MM.1S (cell line): ENCODE measurements at regions not wholly inside any gene's neighbourhood (a gene's known extent, or its start where the extent isn't known, plus 50 kb on each side); places are given as distances from the start of the nearest gene placed in this dataset.
"Not testable (repeated sequence)": the region's sequence is repeated elsewhere in the genome, so short reads cannot be mapped to it uniquely, and the experiment has no call there.

Experiments
- DNase-seq: peaks from one replicate; pipeline ENCODE4 v3.0.0-alpha.2; 2015
- H2AFZ ChIP-seq: fragments of 300-600 bp; sonication (generic); 2 replicates; pipeline ENCODE4 v1.6.0; 2016; ENCODE audit warnings: antibody characterized with exemption, low read length
- H3F3A ChIP-seq: fragments of 300-600 bp; sonication (generic); 2 replicates; pipeline ENCODE4 v1.6.1; 2016; ENCODE audit warnings: mild to moderate bottlenecking, antibody characterized with exemption, low read length, moderate library complexity, mixed read lengths; ENCODE audit not compliant: insufficient read depth
- H3K27ac ChIP-seq: fragments of 300-600 bp; sonication (generic); 2 replicates; pipeline ENCODE4 v1.5.1; 2016; ENCODE audit warnings: mild to moderate bottlenecking, low read length
- H3K27me3 ChIP-seq: fragments of 300-600 bp; sonication (generic); replicated peaks from 2 replicates; pipeline ENCODE4 v1.6.0; 2016; ENCODE audit warnings: low read length; ENCODE audit not compliant: insufficient read depth
- H3K36me3 ChIP-seq: fragments of 300-600 bp; sonication (generic); replicated peaks from 2 replicates; pipeline ENCODE4 v1.6.1; 2016; ENCODE audit warnings: mild to moderate bottlenecking, low read length, mixed read lengths; ENCODE audit not compliant: insufficient read depth
- H3K4me1 ChIP-seq: fragments of 300-600 bp; sonication (generic); 2 replicates; pipeline ENCODE4 v1.6.1; 2016; ENCODE audit warnings: low read length, mixed read lengths
- H3K4me2 ChIP-seq: fragments of 300-600 bp; sonication (generic); 2 replicates; pipeline ENCODE4 v1.6.0; 2016; ENCODE audit warnings: low read depth, low read length
- H3K4me3 ChIP-seq: fragments of 300-600 bp; sonication (generic); 2 replicates; pipeline ENCODE4 v1.5.1; 2016; ENCODE audit warnings: low read length, mixed read lengths
- H3K79me2 ChIP-seq: fragments of 300-600 bp; sonication (generic); 2 replicates; pipeline ENCODE4 v1.6.1; 2016; ENCODE audit warnings: mixed run types, low read length, mixed read lengths
- H3K9ac ChIP-seq: fragments of 300-600 bp; sonication (generic); 2 replicates; pipeline ENCODE4 v1.6.1; 2016; ENCODE audit warnings: low read length, mixed read lengths
- H3K9me2 ChIP-seq: fragments of 300-600 bp; sonication (generic); replicated peaks from 2 replicates; pipeline ENCODE4 v1.6.1; 2016; ENCODE audit warnings: mild to moderate bottlenecking, low read length, mixed read lengths; ENCODE audit not compliant: insufficient read depth
- H3K9me3 ChIP-seq: fragments of 300-600 bp; sonication (generic); replicated peaks from 2 replicates; pipeline ENCODE4 v1.6.1; 2016; ENCODE audit warnings: mild to moderate bottlenecking, low read length, mixed read lengths; ENCODE audit not compliant: insufficient read depth
- H4K20me1 ChIP-seq: fragments of 300-600 bp; sonication (generic); 2 replicates; pipeline ENCODE4 v1.6.1; 2016; ENCODE audit warnings: mild to moderate bottlenecking, low read length, moderate library complexity, mixed read lengths; ENCODE audit not compliant: insufficient read depth
- EZH2 ChIP-seq: fragments of 300-600 bp; sonication (generic); optimal IDR thresholded peaks from 2 replicates; pipeline ENCODE3; 2017; ENCODE audit warnings: low read depth, mild to moderate bottlenecking, antibody characterized with exemption, low read length, mixed read lengths
- EZH2phosphoT487 ChIP-seq: fragments of 300-600 bp; sonication (generic); IDR thresholded peaks from 2 replicates; pipeline ENCODE4 v1.6.1; 2018; ENCODE audit warnings: antibody characterized with exemption, low read length
- TF ChIP-seq, protein P1 (sequence below): fragments of 300-600 bp; sonication (generic); IDR thresholded peaks from 2 replicates; pipeline ENCODE4 v1.5.1; 2016; ENCODE audit warnings: antibody characterized with exemption, low read length, mixed read lengths

DNA sequence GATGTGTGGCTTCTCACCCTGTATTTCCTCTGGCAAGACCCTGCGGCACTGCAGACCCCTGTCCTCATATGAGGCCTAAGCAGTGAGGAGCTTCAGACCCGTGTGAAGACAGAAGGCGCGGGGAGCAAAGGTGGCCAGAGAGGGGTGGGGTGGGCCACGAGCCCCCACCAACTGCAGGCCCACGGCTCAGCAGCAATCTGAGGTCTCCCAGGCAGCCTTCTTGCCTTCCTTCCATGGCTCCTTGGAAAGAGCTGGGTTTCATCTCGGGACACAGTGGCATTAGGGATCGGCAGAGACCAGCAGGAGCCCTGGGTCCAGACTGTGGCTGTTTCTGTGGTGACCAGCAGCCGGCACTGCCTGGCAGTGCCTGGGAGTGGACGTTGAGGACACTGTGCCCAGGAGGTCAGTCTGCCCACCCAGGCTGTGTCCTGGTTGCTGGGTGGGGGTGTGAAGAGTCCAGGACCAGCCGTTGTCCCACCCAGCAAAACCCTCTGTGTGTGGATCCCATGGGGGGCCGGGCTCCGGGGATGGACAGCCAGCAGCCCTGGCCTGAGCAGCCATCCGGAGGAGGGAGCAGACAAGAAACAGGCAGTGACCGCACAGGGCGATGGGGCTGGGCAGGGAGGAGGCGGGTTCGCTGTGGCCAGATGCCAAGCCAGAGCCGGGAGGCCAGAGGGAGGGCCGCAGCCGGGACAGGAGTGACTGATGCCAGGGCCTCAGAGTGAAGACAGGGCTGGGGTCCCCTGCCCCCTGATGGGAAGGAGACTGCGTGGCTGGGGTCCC is 73.8 kb downstream of the RRM2 start:
- Histone ChIP-seq H3K4me2 (no peak overlapping the region), H3K9me2 (no peaks in the 10 kb centered on the region), H3K27me3 (no peaks in the 10 kb centered on the region), H3F3A (no peaks in the 10 kb centered on the region), H3K4me3 (no peak overlapping the region), H3K79me2 (no peaks in the 10 kb centered on the region), H3K36me3 (no peaks in the 10 kb centered on the region), H2AFZ (no peak overlapping the region), H3K9ac (no peak overlapping the region), H3K9me3 (no peaks in the 10 kb centered on the region), H3K27ac (no peak overlapping the region), H3K4me1 (no peaks in the 10 kb centered on the region), H4K20me1 (no peaks in the 10 kb centered on the region)
- TF ChIP-seq EZH2 (no peak), EZH2phosphoT487 (no peak)
- TF ChIP-seq, protein P1, sequence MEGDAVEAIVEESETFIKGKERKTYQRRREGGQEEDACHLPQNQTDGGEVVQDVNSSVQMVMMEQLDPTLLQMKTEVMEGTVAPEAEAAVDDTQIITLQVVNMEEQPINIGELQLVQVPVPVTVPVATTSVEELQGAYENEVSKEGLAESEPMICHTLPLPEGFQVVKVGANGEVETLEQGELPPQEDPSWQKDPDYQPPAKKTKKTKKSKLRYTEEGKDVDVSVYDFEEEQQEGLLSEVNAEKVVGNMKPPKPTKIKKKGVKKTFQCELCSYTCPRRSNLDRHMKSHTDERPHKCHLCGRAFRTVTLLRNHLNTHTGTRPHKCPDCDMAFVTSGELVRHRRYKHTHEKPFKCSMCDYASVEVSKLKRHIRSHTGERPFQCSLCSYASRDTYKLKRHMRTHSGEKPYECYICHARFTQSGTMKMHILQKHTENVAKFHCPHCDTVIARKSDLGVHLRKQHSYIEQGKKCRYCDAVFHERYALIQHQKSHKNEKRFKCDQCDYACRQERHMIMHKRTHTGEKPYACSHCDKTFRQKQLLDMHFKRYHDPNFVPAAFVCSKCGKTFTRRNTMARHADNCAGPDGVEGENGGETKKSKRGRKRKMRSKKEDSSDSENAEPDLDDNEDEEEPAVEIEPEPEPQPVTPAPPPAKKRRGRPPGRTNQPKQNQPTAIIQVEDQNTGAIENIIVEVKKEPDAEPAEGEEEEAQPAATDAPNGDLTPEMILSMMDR: no peak
- no peak for DNase-seq

DNA sequence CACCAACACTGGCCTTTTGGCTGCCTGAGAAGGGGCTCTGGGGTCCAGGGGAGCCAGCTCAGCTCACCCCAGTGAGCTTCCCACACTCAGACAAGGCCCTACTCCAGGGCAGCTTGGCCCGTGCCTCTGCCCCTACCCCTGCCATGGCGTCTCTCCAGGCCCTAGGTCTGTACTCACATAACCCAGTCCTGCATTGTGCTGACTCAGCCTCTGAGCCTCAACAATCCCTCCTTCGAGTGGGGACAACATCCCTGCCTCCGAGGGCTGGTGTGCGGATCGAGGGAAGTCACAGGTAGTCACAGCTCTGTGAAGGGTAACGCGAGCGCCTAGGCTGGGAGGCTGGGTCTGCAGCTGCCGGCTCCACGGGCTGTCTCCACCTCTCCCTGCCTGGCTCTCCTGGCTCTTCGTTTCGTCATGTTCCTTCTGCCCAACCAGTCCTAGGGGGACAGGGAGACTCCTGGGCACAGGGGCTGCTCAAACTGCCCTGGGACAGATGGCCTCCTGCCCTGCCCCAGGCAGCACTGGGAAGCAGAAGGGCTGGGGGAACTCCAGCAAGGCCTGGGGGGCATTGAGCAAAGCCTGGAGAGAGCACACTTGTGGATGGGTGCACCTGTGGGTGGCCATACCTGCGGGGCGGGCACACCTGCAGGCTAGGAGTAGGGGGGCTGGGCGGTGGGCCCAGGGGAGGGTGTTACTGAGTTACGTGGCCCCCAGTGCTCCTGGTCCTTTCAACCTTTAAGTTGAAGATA is 74.6 kb downstream of the RRM2 start:
- Histone ChIP-seq H3K36me3 (no peaks in the 10 kb centered on the region), H3K4me1 (no peaks in the 10 kb centered on the region), H4K20me1 (no peaks in the 10 kb centered on the region), H3F3A (no peaks in the 10 kb centered on the region), H3K9ac (no peak overlapping the region), H3K4me3 (no peak overlapping the region), H3K27ac (no peak overlapping the region), H3K4me2 (no peak overlapping the region), H3K9me2 (no peaks in the 10 kb centered on the region), H3K9me3 (no peaks in the 10 kb centered on the region), H3K27me3 (no peaks in the 10 kb centered on the region), H3K79me2 (no peaks in the 10 kb centered on the region), H2AFZ (no peak overlapping the region)
- no peak for DNase-seq
- TF ChIP-seq EZH2phosphoT487 (no peak), EZH2 (no peak)
- TF ChIP-seq, protein P1: no peak

DNA sequence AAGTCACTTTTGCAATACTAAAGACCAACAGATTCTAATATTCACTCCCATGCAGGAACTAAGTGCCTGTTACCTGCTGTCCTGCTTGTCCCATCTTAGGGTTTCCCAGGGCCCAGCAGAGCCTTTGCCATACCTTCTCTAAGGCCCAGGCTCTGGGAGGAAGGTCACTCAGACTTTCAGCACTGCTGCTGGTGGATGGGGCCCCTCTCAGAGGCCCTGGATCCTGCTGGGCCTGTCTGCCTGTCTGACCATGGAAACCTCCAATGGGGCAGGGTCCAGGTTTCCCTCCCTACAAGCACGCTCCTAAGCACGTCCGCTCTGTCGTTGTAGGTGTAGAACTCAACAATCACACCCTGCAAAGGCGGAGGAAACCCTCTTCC is 75.1 kb downstream of the RRM2 start:
- no peak overlapping the region for H3K9ac ChIP-seq
- H3K4me1 ChIP-seq: no peaks in the 10 kb centered on the region
- H2AFZ ChIP-seq: no peak overlapping the region
- no peaks in the 10 kb centered on the region for H3K9me2 ChIP-seq
- no peaks in the 10 kb centered on the region for H3F3A ChIP-seq
- no peak overlapping the region for H3K4me3 ChIP-seq
- DNase-seq: no peak
- H3K27me3 ChIP-seq: no peaks in the 10 kb centered on the region
- H3K27ac ChIP-seq: no peak overlapping the region
- H3K36me3 ChIP-seq: no peaks in the 10 kb centered on the region
- H3K4me2 ChIP-seq: no peak overlapping the region
- no peaks in the 10 kb centered on the region for H3K79me2 ChIP-seq
- H4K20me1 ChIP-seq: no peaks in the 10 kb centered on the region
- no peak for TF ChIP-seq EZH2phosphoT487
- TF ChIP-seq EZH2: no peak
- TF ChIP-seq, protein P1: no peak
- no peaks in the 10 kb centered on the region for H3K9me3 ChIP-seq

DNA sequence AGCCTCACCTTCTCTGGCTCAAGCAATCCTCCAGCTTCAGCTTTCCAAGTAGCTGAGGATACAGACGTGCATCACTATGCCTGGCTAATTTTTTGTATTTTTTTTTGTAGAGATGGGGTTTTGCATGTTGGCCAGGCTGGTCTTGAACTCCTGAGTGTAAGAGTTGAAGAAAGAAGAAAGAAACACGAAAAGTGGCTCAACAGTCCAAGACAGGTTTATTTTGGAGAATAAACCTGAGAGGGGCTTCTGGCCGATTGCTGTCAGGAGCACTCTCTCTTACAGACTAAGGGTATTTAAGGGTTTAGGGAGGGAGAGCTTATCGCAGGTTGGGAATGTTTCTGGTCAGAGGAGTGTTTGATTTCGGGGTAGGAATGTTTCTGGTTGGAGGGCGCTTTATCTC is 75.9 kb downstream of the RRM2 start:
- not testable (repeated sequence) for H3K4me2 ChIP-seq, H3F3A ChIP-seq, H2AFZ ChIP-seq, H3K27me3 ChIP-seq, H3K27ac ChIP-seq, H3K79me2 ChIP-seq, H3K4me1 ChIP-seq, H3K9ac ChIP-seq, H3K9me3 ChIP-seq, H3K9me2 ChIP-seq, H3K36me3 ChIP-seq, H3K4me3 ChIP-seq, DNase-seq, H4K20me1 ChIP-seq
